Adrenal gland (tissue), 9 donors: ENCODE measurements at regions not wholly inside any gene's neighbourhood (a gene's known extent, or its start where the extent isn't known, plus 50 kb on each side); places are given as distances from the start of the nearest gene placed in this dataset.

ENCODE experiments used
- DNase-seq, 7 donors: peaks; one replicate each; pipeline ENCODE4 v3.0.0-alpha.2; 2019 to 2020
- H3K27ac ChIP-seq, 5 donors: fragments of 200-600 bp; sonication (generic) in 4 of 5; 1 replicate in 3 of 5; 2 replicates in 2 of 5; pipeline versions ENCODE4 v1.5.1 to v1.8.0; 2016 to 2020; ENCODE audit warnings: mild to moderate bottlenecking in 1 of 5
- H3K27me3 ChIP-seq: fragments of 200-600 bp; 2 replicates; pipeline ENCODE4 v1.8.0; 2021
- H3K36me3 ChIP-seq, 2 donors: fragments of 200-600 bp; replicated peaks in 1 of 2; 1 replicate in 1 of 2; 2 replicates in 1 of 2; pipeline versions ENCODE4 v1.5.1 to v1.8.0; 2018 to 2022
- H3K4me1 ChIP-seq, 2 donors: fragments of 200-600 bp; replicated peaks in 1 of 2; 1 replicate in 1 of 2; 2 replicates in 1 of 2; pipeline versions ENCODE4 v1.5.1 to v1.8.0; 2018 to 2021
- H3K4me3 ChIP-seq, 4 donors: fragments of 200-600 bp; sonication (generic) in 3 of 4; one replicate each; pipeline ENCODE4 v1.5.1; 2016 to 2018
- H3K9me3 ChIP-seq, 3 donors: fragments of 200-600 bp; sonication (generic) in 1 of 3; replicated peaks in 1 of 3; 1 replicate in 2 of 3; 2 replicates in 1 of 3; pipeline versions ENCODE4 v1.5.1 to v1.8.0; 2016 to 2021
- POLR2A ChIP-seq, 2 donors: fragments of 450-650 bp; IDR thresholded peaks; one replicate each; pipeline ENCODE4 v1.6.1; 2017; ENCODE audit warnings: antibody characterized with exemption in 2 of 2, mild to moderate bottlenecking in 2 of 2, moderate library complexity in 1 of 2
- WGBS, 4 donors: extraction: QIAGEN DNeasy Blood & Tissue Kit in 2 of 4; methylation state at CpG; one replicate each; pipeline versions ENCODE4 v1.1.5 to v1.1.7; 2013 to 2017; 5-methylcytosine and 5-hydroxymethylcytosine counted together
- intact Hi-C, 2 donors: fragments of 100-400 bp; cut with DNase I; formaldehyde crosslinking; loops; one replicate each; pipeline versions ENCODE4 v1.14.1 to v1.15.0; 2022 to 2023
- TF ChIP-seq, protein P1 (sequence below), 6 experiments: fragments of 450-650 bp in 4 of 6; fragments of 200-600 bp in 2 of 6; sonication (generic) in 1 of 6; IDR thresholded peaks; 1 replicate in 5 of 6; 2 replicates in 1 of 6; pipeline versions ENCODE4 v1.5.1 to v1.8.0; 2016 to 2021; ENCODE audit warnings: antibody characterized with exemption in 6 of 6, mild to moderate bottlenecking in 2 of 6, moderate library complexity in 1 of 6
- donor health status: healthy with polysubstance abuse.
- donor health status: Bipolar disorder and iron deficiency.
- donor health status: DM: yes; HTN: yes; CAD: no.
- donor health status: DM: no; HTN: no; CAD: no.
- donor health status: DM: no; HTN: no; CAD: no.

GRCh38 chr14:98542316-98542715 is 729.7 kb downstream of the BCL11B start:
- no peak overlapping the region for H3K27ac ChIP-seq
- TF ChIP-seq, protein P1, sequence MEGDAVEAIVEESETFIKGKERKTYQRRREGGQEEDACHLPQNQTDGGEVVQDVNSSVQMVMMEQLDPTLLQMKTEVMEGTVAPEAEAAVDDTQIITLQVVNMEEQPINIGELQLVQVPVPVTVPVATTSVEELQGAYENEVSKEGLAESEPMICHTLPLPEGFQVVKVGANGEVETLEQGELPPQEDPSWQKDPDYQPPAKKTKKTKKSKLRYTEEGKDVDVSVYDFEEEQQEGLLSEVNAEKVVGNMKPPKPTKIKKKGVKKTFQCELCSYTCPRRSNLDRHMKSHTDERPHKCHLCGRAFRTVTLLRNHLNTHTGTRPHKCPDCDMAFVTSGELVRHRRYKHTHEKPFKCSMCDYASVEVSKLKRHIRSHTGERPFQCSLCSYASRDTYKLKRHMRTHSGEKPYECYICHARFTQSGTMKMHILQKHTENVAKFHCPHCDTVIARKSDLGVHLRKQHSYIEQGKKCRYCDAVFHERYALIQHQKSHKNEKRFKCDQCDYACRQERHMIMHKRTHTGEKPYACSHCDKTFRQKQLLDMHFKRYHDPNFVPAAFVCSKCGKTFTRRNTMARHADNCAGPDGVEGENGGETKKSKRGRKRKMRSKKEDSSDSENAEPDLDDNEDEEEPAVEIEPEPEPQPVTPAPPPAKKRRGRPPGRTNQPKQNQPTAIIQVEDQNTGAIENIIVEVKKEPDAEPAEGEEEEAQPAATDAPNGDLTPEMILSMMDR (IDR thresholded peaks at IDR 0.05) = no peak
- no peak for TF ChIP-seq POLR2A (IDR thresholded peaks at IDR 0.05)
- no peaks in the 10 kb centered on the region for H3K9me3 ChIP-seq
- no peak for DNase-seq
- 33 to 48% (median 35%) methylated on average over 9 to 10 of the region's 10 CpGs for WGBS, 4 donors
- no peaks in the 10 kb centered on the region for H3K27me3 ChIP-seq
- H3K36me3 ChIP-seq = no peaks in the 10 kb centered on the region
- H3K4me3 ChIP-seq = no peak overlapping the region
- H3K4me1 ChIP-seq = no peaks in the 10 kb centered on the region
- intact Hi-C loops = no loop called here

DNA sequence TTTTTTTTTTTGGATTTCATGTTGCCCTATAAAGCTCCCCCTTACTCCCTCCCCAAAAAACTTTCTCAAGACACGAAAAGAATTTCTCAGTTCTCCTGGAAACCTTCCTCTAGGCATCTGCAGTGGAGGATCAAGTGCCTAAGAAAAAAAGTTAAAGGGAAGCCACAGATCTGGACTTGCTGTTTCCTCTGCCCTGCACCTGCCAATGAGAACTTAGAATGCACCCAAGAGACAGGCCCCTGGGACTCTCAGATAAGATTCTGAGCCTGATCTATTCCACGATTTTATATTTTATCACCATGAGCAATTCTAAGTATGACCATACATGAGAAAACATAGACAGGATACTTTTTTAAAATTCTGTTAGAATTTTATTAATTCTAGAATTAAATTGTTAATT is 728.9 kb downstream of the BCL11B start:
- H3K27me3 ChIP-seq = no peaks in the 10 kb centered on the region
- no peaks in the 10 kb centered on the region for H3K36me3 ChIP-seq
- 26 to 49% (median 30%) methylated on average over 2 of the region's 2 CpGs for WGBS, 4 donors
- H3K4me1 ChIP-seq = no peaks in the 10 kb centered on the region
- no peak for TF ChIP-seq POLR2A (IDR thresholded peaks at IDR 0.05)
- TF ChIP-seq, protein P1 (IDR thresholded peaks at IDR 0.05) = no peak
- no peak overlapping the region for H3K4me3 ChIP-seq
- intact Hi-C loops = no loop called here
- DNase-seq = no peak
- H3K9me3 ChIP-seq = no peaks in the 10 kb centered on the region
- no peak overlapping the region for H3K27ac ChIP-seq

- no peak for DNase-seq
- 60 to 72% (median 66%) methylated on average over 4 of the region's 4 CpGs for WGBS, 4 donors
- Histone ChIP-seq H3K4me1 (no peaks in the 10 kb centered on the region), H3K9me3 (no peaks in the 10 kb centered on the region), H3K36me3 (no peaks in the 10 kb centered on the region), H3K4me3 (no peak overlapping the region), H3K27ac (no peak overlapping the region), H3K27me3 (no peaks in the 10 kb centered on the region)
- TF ChIP-seq, protein P1 (IDR thresholded peaks at IDR 0.05) = no peak
- TF ChIP-seq POLR2A (IDR thresholded peaks at IDR 0.05) = no peak
- intact Hi-C loops = no loop called here
Measured at GRCh38 chr14:98544174-98544573, 727.8 kb downstream of the BCL11B start.

DNA sequence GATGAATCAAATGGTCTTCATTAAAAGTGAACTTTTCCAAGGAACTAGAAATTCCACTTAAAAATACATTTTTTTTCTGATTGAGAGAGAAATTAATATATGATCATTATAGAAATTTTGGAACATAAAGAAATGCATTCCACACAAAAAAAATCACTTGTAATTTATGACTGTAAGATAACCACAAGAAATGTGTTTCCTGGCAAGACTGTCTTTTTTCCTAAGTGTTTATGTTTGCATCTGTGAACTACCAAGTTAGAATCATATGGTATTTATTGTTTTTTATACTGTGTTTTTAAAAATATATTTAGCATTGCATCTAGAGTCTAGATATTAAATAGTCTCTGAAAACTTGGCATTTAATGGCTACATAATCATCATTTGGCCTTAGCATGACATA is 726.8 kb downstream of the BCL11B start:
- Histone ChIP-seq H3K9me3 (no peaks in the 10 kb centered on the region), H3K27ac (no peak overlapping the region), H3K4me1 (no peaks in the 10 kb centered on the region), H3K27me3 (no peaks in the 10 kb centered on the region), H3K4me3 (no peak overlapping the region), H3K36me3 (no peaks in the 10 kb centered on the region)
- TF ChIP-seq, protein P1 (IDR thresholded peaks at IDR 0.05) = no peak
- no peak for TF ChIP-seq POLR2A (IDR thresholded peaks at IDR 0.05)
- DNase-seq = no peak
- intact Hi-C loops = no loop called here
